ENCODE measurements at regions not wholly inside any gene's neighbourhood (a gene's known extent, or its start where the extent isn't known, plus 50 kb on each side); places are given as distances from the start of the nearest gene placed in this dataset.
"Not testable (repeated sequence)": the region's sequence is repeated elsewhere in the genome, so short reads cannot be mapped to it uniquely, and the experiment has no call there.

- no peak for DNase-seq
Measured at GRCh38 chr3:158026236-158026635, 80.0 kb downstream of the SHOX2 start.

DNA sequence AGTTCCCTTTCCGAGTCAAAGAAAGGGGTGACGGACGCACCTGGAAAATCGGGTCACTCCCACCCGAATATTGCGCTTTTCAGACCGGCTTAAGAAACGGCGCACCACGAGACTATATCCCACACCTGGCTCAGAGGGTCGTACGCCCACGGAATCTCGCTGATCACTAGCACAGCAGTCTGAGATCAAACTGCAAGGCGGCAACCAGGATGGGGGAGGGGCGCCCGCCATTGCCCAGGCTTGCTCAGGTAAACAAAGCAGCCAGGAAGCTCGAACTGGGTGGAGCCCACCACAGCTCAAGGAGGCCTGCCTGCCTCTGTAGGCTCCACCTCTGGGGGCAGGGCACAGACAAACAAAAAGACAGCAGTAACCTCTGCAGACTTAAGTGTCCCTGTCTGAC lies 86.3 kb downstream of the SHOX2 start:
- DNase-seq: not testable (repeated sequence)

- no peak for DNase-seq
Measured at GRCh38 chr3:158018462-158018861, 87.8 kb downstream of the SHOX2 start.

GRCh38 chr3:158012901-158013300 lies 93.3 kb downstream of the SHOX2 start:
- no peak for DNase-seq

DNA sequence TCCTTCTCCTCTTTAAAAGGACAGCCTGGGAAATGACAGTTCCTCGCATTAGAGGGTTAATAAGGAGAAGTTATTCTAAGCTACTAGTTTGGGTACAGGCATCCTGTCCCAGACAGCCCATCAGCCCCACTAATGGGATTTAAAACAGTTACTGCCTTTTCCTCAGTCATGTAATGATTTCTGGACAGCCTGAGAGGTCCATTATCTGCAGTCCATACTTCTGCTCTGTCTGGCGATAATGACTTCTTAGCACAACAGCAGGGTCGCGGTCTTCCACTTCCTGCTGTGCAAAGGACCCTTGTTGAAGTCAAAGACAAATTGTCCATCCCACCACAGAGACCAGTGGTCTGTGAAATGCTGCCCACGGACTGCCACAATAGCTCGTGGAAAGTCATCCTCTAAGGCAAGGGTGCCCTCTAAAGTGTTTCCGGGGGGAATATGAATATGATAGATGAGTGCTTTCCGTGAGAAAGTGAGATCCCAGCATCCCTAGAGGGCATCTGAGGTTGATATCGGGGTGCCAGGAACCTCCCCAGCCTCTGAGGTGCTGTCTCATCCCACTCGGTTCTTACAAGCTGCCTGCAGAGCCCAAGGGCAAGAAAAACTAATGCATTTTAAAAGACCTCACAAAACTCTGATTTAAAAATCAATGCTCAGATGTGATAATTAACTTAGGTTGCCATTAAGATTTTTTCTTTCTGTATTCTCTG lies 100.7 kb downstream of the SHOX2 start:
- no peak for DNase-seq

DNA sequence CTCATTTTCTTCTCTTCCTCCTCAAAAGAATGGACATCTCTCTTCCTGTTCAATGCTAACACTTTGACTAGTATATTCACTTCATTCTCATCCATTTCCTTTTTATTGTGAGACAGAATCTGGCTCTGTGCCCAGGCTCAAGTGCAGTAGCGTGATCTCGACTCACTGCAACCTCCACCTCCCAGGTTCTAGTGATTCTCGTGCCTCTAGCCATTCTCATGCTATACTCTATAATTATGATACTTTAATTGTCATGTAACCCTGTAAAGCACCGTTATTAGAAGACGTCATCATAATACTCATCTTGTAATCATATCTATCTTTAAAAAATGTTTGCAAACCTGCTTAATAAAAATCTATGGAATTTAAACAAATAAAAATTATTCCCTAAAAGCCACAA lies 107.0 kb downstream of the SHOX2 start:
- DNase-seq: peak; percentile 4

GRCh38 chr3:157982359-157982758 lies 123.9 kb downstream of the SHOX2 start:
- DNase-seq: peak; percentile 33

DNA sequence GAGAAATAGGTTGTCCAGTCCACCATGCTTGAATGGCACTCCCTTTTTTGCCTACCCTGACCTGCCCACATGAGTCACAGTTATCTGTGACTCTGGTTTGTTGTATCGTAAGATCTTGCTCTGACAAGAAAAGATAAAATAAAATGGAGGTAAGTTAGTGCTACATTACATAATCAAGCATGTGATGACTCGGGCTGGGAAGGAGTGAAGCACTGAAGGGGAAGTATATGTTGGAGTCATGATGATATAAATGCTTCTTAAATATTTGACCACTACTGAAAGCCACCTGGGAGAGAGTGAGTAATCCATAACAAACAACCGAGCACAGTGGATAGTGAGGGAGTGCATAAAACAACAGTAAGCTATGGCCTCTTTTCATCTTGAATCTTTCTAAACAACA lies 124.4 kb downstream of the SHOX2 start:
- peak; percentile 40 for DNase-seq

DNA sequence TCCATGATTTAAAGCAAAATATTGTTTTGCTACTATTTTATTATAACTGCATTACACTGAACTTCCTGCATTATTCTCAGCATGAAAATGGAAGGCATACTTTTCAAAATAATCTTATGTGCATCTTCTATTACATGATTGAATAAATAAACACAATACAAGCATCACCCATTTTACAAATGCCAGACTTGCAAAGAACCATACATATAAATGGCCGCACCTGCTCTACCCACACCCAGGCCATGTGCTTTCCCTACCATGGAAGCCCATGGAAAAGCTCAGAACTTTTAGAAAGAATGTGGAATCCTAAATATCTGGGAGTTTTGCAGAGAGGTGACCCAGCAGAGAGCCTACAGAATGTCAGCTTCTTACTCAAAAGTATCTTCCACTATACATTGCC lies 127.2 kb downstream of the SHOX2 start:
- no peak for DNase-seq

- no peak for DNase-seq
Measured at GRCh38 chr3:157961665-157962064, 144.6 kb downstream of the SHOX2 start.

GRCh38 chr3:157958457-157958856 lies 147.8 kb downstream of the SHOX2 start:
- no peak for DNase-seq

- DNase-seq: no peak
Measured at GRCh38 chr3:157956850-157957249, 149.4 kb downstream of the SHOX2 start.

DNA sequence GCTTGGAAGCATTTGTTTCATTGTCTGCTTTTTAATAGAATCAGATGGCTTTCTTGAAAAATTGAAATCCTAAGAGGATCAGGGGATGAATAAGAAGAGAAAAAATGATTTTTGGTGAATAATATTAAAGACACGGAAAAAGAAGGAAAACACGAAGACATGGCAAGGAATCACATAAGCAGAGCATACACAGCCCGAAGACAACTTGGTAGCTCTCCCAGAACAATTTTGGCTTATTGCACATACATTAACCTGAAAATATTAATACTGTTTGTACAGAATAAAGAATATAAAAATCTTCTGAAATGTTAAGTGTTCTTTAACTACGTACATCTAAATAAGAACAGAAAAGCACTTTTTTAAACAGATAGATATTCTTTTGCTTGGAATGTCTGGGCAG lies 150.0 kb downstream of the SHOX2 start:
- no peak for DNase-seq

- no peak for DNase-seq
Measured at GRCh38 chr3:157953565-157953964, 152.7 kb downstream of the SHOX2 start.

- no peak for DNase-seq
Measured at GRCh38 chr3:157948605-157949383, 157.4 kb downstream of the SHOX2 start.

- DNase-seq: no peak
Measured at GRCh38 chr3:157939166-157939565, 167.1 kb downstream of the SHOX2 start.

GRCh38 chr3:157938154-157938779 lies 168.0 kb downstream of the SHOX2 start:
- peak; percentile 30 for DNase-seq

DNA sequence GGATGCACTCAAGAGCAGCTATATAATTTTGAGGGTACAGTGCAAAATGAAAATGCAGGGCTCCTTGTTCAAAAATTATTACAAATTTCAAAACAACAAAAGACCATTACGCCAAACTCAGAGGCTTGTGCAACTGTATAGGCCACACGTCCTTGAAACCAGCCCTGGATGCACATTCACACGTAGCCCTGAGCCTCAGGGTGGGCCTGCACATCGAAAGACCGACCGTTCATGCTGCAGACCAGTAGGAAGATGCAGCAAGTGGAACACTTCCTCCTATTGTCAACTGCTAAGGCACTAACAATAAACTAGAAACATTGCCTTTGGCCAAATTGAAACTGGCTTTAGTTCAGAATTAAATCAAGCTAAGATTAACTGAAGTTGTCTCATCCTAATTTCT lies 174.7 kb downstream of the SHOX2 start:
- no peak for DNase-seq

DNA sequence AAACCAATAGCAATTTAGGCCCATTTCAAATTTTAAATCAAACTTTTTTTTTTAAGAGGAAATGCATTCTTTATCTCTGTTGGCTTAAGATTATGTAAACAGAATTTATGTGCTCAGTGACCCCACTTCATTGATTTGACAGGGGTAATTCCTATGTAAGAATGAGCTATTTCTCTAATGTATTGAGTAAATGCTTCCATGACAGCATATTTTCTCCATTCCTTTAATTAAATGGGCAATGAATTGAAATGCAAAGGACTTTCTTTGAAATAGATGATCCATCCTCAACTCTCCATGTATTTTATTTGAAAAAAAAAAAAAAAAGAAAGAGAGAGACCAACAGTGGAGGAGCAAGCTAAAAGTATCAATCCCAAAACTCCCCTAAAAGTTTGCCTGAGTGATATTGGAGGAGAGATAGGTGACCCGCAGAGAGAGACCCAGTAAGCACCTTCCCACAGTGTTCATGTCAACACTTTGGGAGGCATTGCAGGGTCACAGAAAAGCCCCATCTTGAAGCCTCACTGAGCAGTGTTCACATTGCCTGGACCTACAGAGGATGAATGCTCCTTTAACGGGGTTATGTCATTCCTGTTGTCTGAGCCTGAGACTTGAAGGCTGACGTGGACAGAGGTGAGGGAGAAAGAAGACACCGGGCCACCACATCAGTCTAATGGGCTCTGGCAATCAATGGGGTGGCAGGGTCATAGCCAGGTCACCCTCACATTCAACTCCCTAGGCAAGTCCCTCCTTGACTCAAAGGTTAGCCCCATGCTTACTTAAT lies 176.0 kb downstream of the SHOX2 start:
- no peak for DNase-seq

GRCh38 chr3:157926822-157927221 lies 179.4 kb downstream of the SHOX2 start:
- no peak for DNase-seq

- no peak for DNase-seq
Measured at GRCh38 chr3:157922614-157923013, 183.6 kb downstream of the SHOX2 start.

DNA sequence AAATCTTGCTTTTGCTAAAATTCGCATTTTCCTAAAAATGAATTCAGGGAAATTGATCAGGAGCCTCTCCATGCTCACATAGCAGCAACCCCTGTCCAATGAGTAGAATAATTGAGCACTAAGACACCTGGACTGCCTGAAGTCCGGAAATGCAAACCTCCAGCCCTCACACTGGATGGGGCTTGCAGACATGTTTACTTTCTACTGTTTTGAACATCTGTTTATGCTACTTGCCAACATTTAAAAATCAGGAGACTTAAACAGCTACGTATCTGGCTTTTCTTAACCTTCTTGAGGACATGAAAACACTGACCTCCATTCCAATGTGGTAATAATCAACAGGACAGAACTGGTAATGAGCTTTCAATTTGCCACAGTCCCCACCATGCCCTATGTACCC lies 184.4 kb downstream of the SHOX2 start:
- DNase-seq: no peak

Measured in EL (cell line).